Endothelial cell (in vitro differentiated cells): ENCODE measurements at regions not wholly inside any gene's neighbourhood (a gene's known extent, or its start where the extent isn't known, plus 50 kb on each side); places are given as distances from the start of the nearest gene placed in this dataset.
A peak's percentile ranks its signal among the peaks of the same experiment; 100 is the strongest.
"Not testable (repeated sequence)": the region's sequence is repeated elsewhere in the genome, so short reads cannot be mapped to it uniquely, and the experiment has no call there.

Source experiments
- DNase-seq: peaks from one replicate; pipeline ENCODE4 v3.0.0; 2021; ENCODE audit warnings: low spot score
- H3K27ac Mint-ChIP-seq: one replicate; pipeline ENCODE4 v1.8.0; 2021; ENCODE audit warnings: mixed read lengths, inconsistent platforms; ENCODE audit not compliant: unreplicated experiment
- H3K27me3 Mint-ChIP-seq: one replicate; pipeline ENCODE4 v1.8.0; 2021; ENCODE audit warnings: mild to moderate bottlenecking, moderate library complexity, mixed read lengths, inconsistent platforms; ENCODE audit not compliant: unreplicated experiment
- H3K36me3 Mint-ChIP-seq: one replicate; pipeline ENCODE4 v1.8.0; 2021; ENCODE audit warnings: mild to moderate bottlenecking, low read depth, mixed read lengths, inconsistent platforms; ENCODE audit not compliant: unreplicated experiment
- H3K4me1 Mint-ChIP-seq: one replicate; pipeline ENCODE4 v1.8.0; 2021; ENCODE audit warnings: mild to moderate bottlenecking, mixed read lengths, inconsistent platforms; ENCODE audit not compliant: unreplicated experiment
- H3K4me3 Mint-ChIP-seq: one replicate; pipeline ENCODE4 v1.8.0; 2021; ENCODE audit warnings: mild to moderate bottlenecking, mixed read lengths, inconsistent platforms; ENCODE audit not compliant: unreplicated experiment
- H3K9me3 Mint-ChIP-seq: one replicate; pipeline ENCODE4 v1.8.0; 2021; ENCODE audit warnings: mixed read lengths, inconsistent platforms; ENCODE audit not compliant: unreplicated experiment
- CTCF ChIP-seq: fragments of 200-600 bp; sonication (generic); IDR thresholded peaks from one replicate; pipeline ENCODE4 v1.5.0; 2021; ENCODE audit warnings: antibody characterized with exemption; ENCODE audit not compliant: unreplicated experiment

- DNase-seq = no peak
- no peaks in the 10 kb centered on the region for H3K9me3 Mint-ChIP-seq
- no peaks in the 10 kb centered on the region for H3K36me3 Mint-ChIP-seq
- no peak overlapping the region for H3K27ac Mint-ChIP-seq
- TF ChIP-seq CTCF = no peak
- H3K27me3 Mint-ChIP-seq = peaks cover 1% of the 10 kb centered on the region
- no peaks in the 10 kb centered on the region for H3K4me1 Mint-ChIP-seq
- H3K4me3 Mint-ChIP-seq = no peak overlapping the region
These were observed 464.2 kb upstream of the FSHR start for GRCh38 chr2:49618491-49618890.

- H3K9me3 Mint-ChIP-seq = no peaks in the 10 kb centered on the region
- peak; percentile 44 for TF ChIP-seq CTCF
- no peak overlapping the region for H3K4me3 Mint-ChIP-seq
- peaks cover 3% of the 10 kb centered on the region for H3K4me1 Mint-ChIP-seq
- H3K36me3 Mint-ChIP-seq = no peaks in the 10 kb centered on the region
- peak; percentile 6 for DNase-seq
- no peaks in the 10 kb centered on the region for H3K27me3 Mint-ChIP-seq
- H3K27ac Mint-ChIP-seq = no peak overlapping the region
These were observed 462.5 kb upstream of the FSHR start for GRCh38 chr2:49616800-49617199.

GRCh38 chr2:49611796-49612195, 457.5 kb upstream of the FSHR start:
- not testable (repeated sequence) for H3K4me1 Mint-ChIP-seq, H3K9me3 Mint-ChIP-seq, H3K27me3 Mint-ChIP-seq, H3K36me3 Mint-ChIP-seq, H3K4me3 Mint-ChIP-seq, DNase-seq, H3K27ac Mint-ChIP-seq

GRCh38 chr2:49600524-49600923, 446.2 kb upstream of the FSHR start:
- no peak for DNase-seq
- Mint-ChIP-seq H3K27ac (no peak overlapping the region), H3K36me3 (no peaks in the 10 kb centered on the region), H3K27me3 (no peaks in the 10 kb centered on the region), H3K9me3 (no peaks in the 10 kb centered on the region), H3K4me3 (no peak overlapping the region), H3K4me1 (no peaks in the 10 kb centered on the region)
- TF ChIP-seq CTCF = no peak

- H3K4me1 Mint-ChIP-seq = no peaks in the 10 kb centered on the region
- no peak for TF ChIP-seq CTCF
- peaks cover 7% of the 10 kb centered on the region for H3K9me3 Mint-ChIP-seq
- no peak overlapping the region for H3K4me3 Mint-ChIP-seq
- H3K36me3 Mint-ChIP-seq = no peaks in the 10 kb centered on the region
- DNase-seq = no peak
- H3K27me3 Mint-ChIP-seq = no peaks in the 10 kb centered on the region
- H3K27ac Mint-ChIP-seq = no peak overlapping the region
These were observed 443.9 kb upstream of the FSHR start for GRCh38 chr2:49598231-49598630.

- no peak for DNase-seq
- Mint-ChIP-seq H3K27ac (no peak overlapping the region), H3K36me3 (no peaks in the 10 kb centered on the region), H3K4me1 (no peaks in the 10 kb centered on the region), H3K27me3 (peaks cover 1% of the 10 kb centered on the region), H3K4me3 (no peak overlapping the region), H3K9me3 (no peaks in the 10 kb centered on the region)
- TF ChIP-seq CTCF = no peak
These were observed 431.6 kb upstream of the FSHR start for GRCh38 chr2:49585921-49586320.
